Thoracic aorta (tissue), 2 donors: ENCODE measurements at regions not wholly inside any gene's neighbourhood (a gene's known extent, or its start where the extent isn't known, plus 50 kb on each side); places are given as distances from the start of the nearest gene placed in this dataset.

Experiments
- ATAC-seq: fragments of 150-250 bp; one replicate; pipeline ENCODE4 v1.8.0; 2017; ENCODE audit warnings: low read depth; ENCODE audit not compliant: insufficient number of reproducible peaks, low FRiP score
- DNase-seq: peaks from one replicate; pipeline ENCODE4 v3.0.0-alpha.2; 2020; ENCODE audit warnings: low spot score
- H3K27ac ChIP-seq, 2 donors: fragments of 200-600 bp; sonication (generic); 1 replicate in 1 of 2; 2 replicates in 1 of 2; pipeline ENCODE4 v1.5.1; 2016; ENCODE audit warnings: mild to moderate bottlenecking in 2 of 2, moderate library complexity in 2 of 2
- H3K27me3 ChIP-seq: fragments of 200-600 bp; sonication (generic); replicated peaks from 2 replicates; pipeline ENCODE4 v1.6.0; 2016; ENCODE audit warnings: mild to moderate bottlenecking; ENCODE audit not compliant: insufficient read depth
- H3K36me3 ChIP-seq: fragments of 200-600 bp; sonication (generic); one replicate; pipeline ENCODE4 v1.5.1; 2016
- H3K4me1 ChIP-seq, 2 donors: fragments of 200-600 bp; sonication (generic); 1 replicate in 1 of 2; 2 replicates in 1 of 2; pipeline versions ENCODE4 v1.5.1 to v1.6.0; 2016; ENCODE audit warnings: low read depth in 2 of 2, mild to moderate bottlenecking in 1 of 2; ENCODE audit not compliant: control insufficient read depth in 1 of 2
- H3K4me3 ChIP-seq: fragments of 200-600 bp; sonication (generic); 2 replicates; pipeline ENCODE4 v1.5.1; 2016; ENCODE audit warnings: mild to moderate bottlenecking
- H3K9me3 ChIP-seq: fragments of 200-600 bp; sonication (generic); 2 replicates; pipeline ENCODE4 v1.5.1; 2016
- TF ChIP-seq, protein P1 (sequence below): fragments of 200-600 bp; sonication (generic); IDR thresholded peaks from one replicate; pipeline ENCODE4 v1.5.1; 2019; ENCODE audit warnings: antibody characterized with exemption

GRCh38 chr1:47617381-47618221 lies 179.8 kb downstream of the FOXD2 start:
- no peak for ATAC-seq
- Histone ChIP-seq H3K27me3 (no peaks in the 10 kb centered on the region), H3K27ac (no peak overlapping the region), H3K36me3 (no peaks in the 10 kb centered on the region), H3K9me3 (no peaks in the 10 kb centered on the region), H3K4me3 (no peak overlapping the region), H3K4me1 (peaks cover 12 to 14% of the 10 kb centered on the region in 2 donors)
- TF ChIP-seq, protein P1, sequence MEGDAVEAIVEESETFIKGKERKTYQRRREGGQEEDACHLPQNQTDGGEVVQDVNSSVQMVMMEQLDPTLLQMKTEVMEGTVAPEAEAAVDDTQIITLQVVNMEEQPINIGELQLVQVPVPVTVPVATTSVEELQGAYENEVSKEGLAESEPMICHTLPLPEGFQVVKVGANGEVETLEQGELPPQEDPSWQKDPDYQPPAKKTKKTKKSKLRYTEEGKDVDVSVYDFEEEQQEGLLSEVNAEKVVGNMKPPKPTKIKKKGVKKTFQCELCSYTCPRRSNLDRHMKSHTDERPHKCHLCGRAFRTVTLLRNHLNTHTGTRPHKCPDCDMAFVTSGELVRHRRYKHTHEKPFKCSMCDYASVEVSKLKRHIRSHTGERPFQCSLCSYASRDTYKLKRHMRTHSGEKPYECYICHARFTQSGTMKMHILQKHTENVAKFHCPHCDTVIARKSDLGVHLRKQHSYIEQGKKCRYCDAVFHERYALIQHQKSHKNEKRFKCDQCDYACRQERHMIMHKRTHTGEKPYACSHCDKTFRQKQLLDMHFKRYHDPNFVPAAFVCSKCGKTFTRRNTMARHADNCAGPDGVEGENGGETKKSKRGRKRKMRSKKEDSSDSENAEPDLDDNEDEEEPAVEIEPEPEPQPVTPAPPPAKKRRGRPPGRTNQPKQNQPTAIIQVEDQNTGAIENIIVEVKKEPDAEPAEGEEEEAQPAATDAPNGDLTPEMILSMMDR: no peak
- no peak for DNase-seq

GRCh38 chr1:47618222-47618720 lies 180.4 kb downstream of the FOXD2 start:
- DNase-seq (no peak), ATAC-seq (no peak)

GRCh38 chr1:47618830-47619229 lies 181.0 kb downstream of the FOXD2 start:
- no peak overlapping the region for H3K27ac ChIP-seq
- ATAC-seq (no peak), DNase-seq (no peak)
- TF ChIP-seq, protein P1: no peak
- H3K36me3 ChIP-seq: no peaks in the 10 kb centered on the region
- no peaks in the 10 kb centered on the region for H3K9me3 ChIP-seq
- H3K4me1 ChIP-seq: peaks cover 15 to 19% of the 10 kb centered on the region in 2 donors
- H3K4me3 ChIP-seq: no peak overlapping the region
- no peaks in the 10 kb centered on the region for H3K27me3 ChIP-seq

More at GRCh38 chr1:47618222-47618720, 180.4 kb downstream of the FOXD2 start:
- H3K9me3 ChIP-seq: no peaks in the 10 kb centered on the region
- no peak overlapping the region for H3K4me3 ChIP-seq
- peaks cover 15 to 19% of the 10 kb centered on the region in 2 donors for H3K4me1 ChIP-seq
- H3K27me3 ChIP-seq: no peaks in the 10 kb centered on the region
- H3K27ac ChIP-seq: no peak overlapping the region
- H3K36me3 ChIP-seq: no peaks in the 10 kb centered on the region
- TF ChIP-seq, protein P1: no peak

- H3K4me3 ChIP-seq: no peak overlapping the region
- TF ChIP-seq, protein P1: no peak
- H3K36me3 ChIP-seq: no peaks in the 10 kb centered on the region
- peak overlapping the region in 1 of 2 donors; percentile 31 for H3K27ac ChIP-seq
- DNase-seq (no peak), ATAC-seq (no peak)
- H3K4me1 ChIP-seq: peaks cover 15 to 19% of the 10 kb centered on the region in 2 donors
- no peaks in the 10 kb centered on the region for H3K27me3 ChIP-seq
- H3K9me3 ChIP-seq: no peaks in the 10 kb centered on the region
These were observed 183.6 kb downstream of the FOXD2 start for GRCh38 chr1:47621483-47621882.

DNA sequence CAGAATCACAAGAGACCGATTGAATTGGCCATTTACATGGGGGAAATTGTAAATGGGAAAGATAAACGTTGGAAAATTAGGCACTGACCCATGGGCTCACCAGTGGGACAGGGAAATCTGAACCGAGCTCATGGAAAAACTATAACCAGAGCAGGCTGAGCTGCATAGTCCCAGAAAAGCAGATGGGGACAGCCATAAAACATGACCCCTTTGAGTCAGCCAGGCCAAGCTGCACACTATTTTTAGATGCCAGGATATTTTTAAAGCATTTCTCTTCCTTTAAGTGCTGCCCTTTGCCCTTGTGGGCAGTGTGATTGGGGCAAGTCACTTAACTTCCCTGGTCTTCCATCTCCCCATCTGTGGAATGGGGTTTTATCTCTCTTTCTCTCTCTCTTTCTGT lies 184.1 kb downstream of the FOXD2 start:
- no peak for ATAC-seq
- Histone ChIP-seq H3K27me3 (no peaks in the 10 kb centered on the region), H3K9me3 (no peaks in the 10 kb centered on the region), H3K27ac (peak overlapping the region in 1 of 2 donors; percentile 31), H3K4me3 (no peak overlapping the region), H3K4me1 (peaks cover 15 to 19% of the 10 kb centered on the region in 2 donors), H3K36me3 (no peaks in the 10 kb centered on the region)
- TF ChIP-seq, protein P1: no peak
- no peak for DNase-seq
